ENCODE measurements at regions not wholly inside any gene's neighbourhood (a gene's known extent, or its start where the extent isn't known, plus 50 kb on each side); places are given as distances from the start of the nearest gene placed in this dataset.

DNA sequence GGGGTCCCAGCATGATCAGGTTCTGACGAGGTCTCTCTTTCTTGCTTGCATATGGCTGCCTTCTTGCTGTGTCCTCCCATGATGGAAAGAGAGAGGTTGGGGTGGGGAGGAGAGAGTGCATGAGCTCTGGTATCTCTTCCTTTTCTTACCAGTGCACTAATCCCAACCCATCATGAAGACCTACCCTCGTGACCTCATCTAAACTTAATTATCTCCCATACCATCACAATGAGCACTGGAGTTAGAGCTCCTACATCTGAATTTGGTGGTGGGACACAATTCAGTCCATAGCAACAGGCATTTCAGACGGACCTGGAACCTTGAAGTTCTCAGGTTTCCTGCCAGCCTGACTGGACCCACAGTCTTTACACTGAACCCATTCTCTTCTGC lies 125.2 kb upstream of the ZNF648 start:
- Mint-ChIP-seq H3K4me3 (no peak overlapping the region), H3K36me3 (ENCODE audit: insufficient read depth in 2 of 2) (no peaks in the 10 kb centered on the region), H3K27me3 (ENCODE audit: low read depth) (peaks cover 16% of the 10 kb centered on the region), H3K9me3 (peaks cover 0 to 3% of the 10 kb centered on the region in 2 donors), H3K27ac (no peak overlapping the region), H3K4me1 (ENCODE audit: low read depth) (peaks cover 12% of the 10 kb centered on the region)
- DNase-seq: no peak
- no peak for ATAC-seq (replicated peaks in 1 of 2)

DNA sequence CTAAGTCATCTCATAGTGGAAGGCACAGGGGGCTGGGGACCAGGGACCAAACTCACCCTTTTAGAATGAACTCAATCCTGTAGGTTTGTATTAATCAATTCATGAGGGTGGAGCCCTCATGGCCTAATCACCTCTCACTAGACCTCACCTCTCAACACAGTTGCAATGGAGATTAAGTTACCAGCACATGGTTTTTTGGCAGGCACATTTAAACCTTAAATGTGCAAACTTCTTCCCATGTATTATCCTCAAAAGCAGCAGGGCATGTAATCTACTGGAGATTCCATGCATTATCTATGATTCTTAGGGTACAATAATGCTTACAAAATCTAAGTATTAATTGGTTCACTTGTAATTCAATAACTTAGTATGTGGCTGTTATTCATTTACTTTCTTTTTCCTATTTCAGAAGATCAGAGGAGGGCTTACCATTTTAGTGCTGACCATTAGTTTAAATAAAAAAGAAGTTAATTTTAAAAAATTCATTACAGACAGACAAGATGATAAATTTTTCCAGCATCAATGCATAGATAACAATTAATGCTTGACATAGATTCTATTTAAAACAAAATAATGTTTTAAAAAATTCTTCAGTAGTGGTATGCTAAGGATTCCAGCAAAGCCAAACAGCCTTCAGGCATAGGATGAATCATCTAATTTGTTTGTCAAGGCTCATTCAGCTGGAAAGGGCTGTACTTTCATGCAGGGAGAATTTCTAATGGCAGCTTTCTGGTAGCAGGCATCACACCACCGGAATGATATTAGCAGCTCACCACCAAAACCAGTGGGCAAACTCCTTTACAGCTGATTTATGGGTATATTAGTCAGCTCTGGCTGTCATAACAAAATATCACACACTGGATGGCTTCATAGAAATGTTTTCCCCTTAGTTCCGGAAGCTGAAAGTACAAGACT lies 124.6 kb upstream of the ZNF648 start:
- Mint-ChIP-seq H3K27me3 (ENCODE audit: low read depth) (peaks cover 13% of the 10 kb centered on the region), H3K4me1 (ENCODE audit: low read depth) (peaks cover 12% of the 10 kb centered on the region), H3K36me3 (ENCODE audit: insufficient read depth in 2 of 2) (no peaks in the 10 kb centered on the region), H3K27ac (no peak overlapping the region), H3K4me3 (no peak overlapping the region), H3K9me3 (peaks cover 0 to 3% of the 10 kb centered on the region in 2 donors)
- no peak for ATAC-seq (replicated peaks in 1 of 2)
- no peak for DNase-seq

DNA sequence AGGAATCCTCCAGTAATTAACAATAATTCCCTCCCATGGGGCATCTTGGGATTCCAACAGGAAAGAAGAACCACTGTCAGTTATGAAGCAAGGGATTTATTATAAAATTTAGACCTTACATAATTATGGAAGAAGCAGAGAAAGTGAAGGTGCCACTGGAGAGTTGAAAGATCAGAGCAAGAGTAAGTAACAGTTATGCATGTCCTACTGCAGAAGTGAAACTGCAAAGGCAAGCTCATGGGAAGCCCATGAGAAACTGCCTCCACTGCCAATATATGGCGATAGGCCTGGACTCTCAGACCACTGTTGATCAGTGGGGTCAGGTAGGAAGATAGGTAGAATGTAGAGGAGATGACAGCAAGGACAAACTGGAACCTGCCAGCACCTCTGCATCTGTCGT lies 123.6 kb upstream of the ZNF648 start:
- H3K4me3 Mint-ChIP-seq: no peak overlapping the region
- peaks cover 11% of the 10 kb centered on the region for H3K4me1 Mint-ChIP-seq (ENCODE audit: low read depth)
- ATAC-seq (replicated peaks in 1 of 2) (no peak), DNase-seq (no peak)
- H3K27me3 Mint-ChIP-seq (ENCODE audit: low read depth): peaks cover 13% of the 10 kb centered on the region
- peaks cover 0 to 3% of the 10 kb centered on the region in 2 donors for H3K9me3 Mint-ChIP-seq
- H3K36me3 Mint-ChIP-seq (ENCODE audit: insufficient read depth in 2 of 2): no peaks in the 10 kb centered on the region
- no peak overlapping the region for H3K27ac Mint-ChIP-seq

DNA sequence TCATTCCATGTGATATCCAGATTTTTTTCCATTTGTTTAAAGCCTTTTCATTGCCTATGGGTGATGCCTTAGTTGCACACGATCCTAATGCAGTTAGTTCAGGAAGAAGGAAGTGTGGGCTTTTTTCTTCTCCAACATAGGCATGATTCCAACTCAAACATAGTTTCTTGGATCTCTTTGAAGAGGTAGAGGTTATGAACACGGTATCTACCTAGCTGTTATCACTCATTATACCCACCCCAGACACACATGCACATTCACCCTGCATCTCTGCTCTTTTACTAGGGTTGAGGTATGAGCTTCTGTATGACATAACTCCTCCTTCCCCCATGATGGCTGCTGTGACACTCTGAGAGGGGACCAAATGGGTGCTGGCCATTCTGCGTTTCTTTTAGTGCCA lies 122.1 kb upstream of the ZNF648 start:
- peaks cover 2% of the 10 kb centered on the region for H3K27me3 Mint-ChIP-seq (ENCODE audit: low read depth)
- no peak overlapping the region for H3K27ac Mint-ChIP-seq
- DNase-seq (no peak), ATAC-seq (replicated peaks in 1 of 2) (no peak)
- H3K36me3 Mint-ChIP-seq (ENCODE audit: insufficient read depth in 2 of 2): no peaks in the 10 kb centered on the region
- H3K4me3 Mint-ChIP-seq: no peak overlapping the region
- H3K4me1 Mint-ChIP-seq (ENCODE audit: low read depth): no peaks in the 10 kb centered on the region
- no peaks in the 10 kb centered on the region for H3K9me3 Mint-ChIP-seq

DNA sequence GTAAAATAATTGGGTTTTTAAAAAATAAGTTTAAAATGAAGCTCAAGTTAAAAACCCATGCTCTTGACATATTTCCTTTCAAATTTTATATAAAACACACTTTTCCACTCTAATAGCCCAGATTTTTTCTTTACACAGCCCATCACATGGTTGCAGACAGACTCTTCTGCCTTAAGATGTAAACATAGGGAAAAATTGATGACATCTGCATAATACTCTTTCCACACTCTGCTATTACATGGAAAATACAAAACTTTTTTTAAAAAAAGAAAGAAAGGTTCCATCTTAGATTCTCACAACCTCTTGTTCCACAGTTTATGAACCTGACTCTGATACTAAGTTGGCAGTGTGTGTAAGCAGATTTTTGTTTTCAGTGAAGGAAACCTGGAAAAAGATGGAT lies 120.8 kb upstream of the ZNF648 start:
- no peak overlapping the region for H3K4me3 Mint-ChIP-seq
- H3K27ac Mint-ChIP-seq: no peak overlapping the region
- no peak for DNase-seq
- no peaks in the 10 kb centered on the region for H3K9me3 Mint-ChIP-seq
- no peaks in the 10 kb centered on the region for H3K4me1 Mint-ChIP-seq (ENCODE audit: low read depth)
- H3K27me3 Mint-ChIP-seq (ENCODE audit: low read depth): peaks cover 5% of the 10 kb centered on the region
- no peaks in the 10 kb centered on the region for H3K36me3 Mint-ChIP-seq (ENCODE audit: insufficient read depth in 2 of 2)
- ATAC-seq (replicated peaks in 1 of 2): no peak

DNA sequence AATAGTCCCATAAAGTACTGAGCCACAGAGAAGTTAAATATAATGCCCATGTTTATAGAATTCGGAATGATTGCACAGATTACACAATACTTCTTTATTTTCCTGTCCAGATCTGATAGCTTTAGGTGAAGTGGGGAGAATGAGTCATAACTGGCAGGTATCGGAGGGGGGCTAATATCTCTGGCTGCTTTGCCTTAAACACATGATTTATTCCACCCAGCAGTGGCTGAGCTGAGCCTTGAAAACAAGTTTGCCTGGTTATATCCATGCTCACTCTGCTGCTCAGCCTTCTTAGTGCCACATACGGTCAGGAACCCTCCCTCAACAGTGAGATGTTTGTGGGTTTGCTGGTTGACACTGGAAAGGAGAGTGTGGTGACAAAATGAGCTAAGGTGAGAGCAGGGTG lies 119.7 kb upstream of the ZNF648 start:
- no peaks in the 10 kb centered on the region for H3K9me3 Mint-ChIP-seq
- DNase-seq (no peak), ATAC-seq (replicated peaks in 1 of 2) (no peak)
- no peak overlapping the region for H3K27ac Mint-ChIP-seq
- no peak overlapping the region for H3K4me3 Mint-ChIP-seq
- peaks cover 5% of the 10 kb centered on the region for H3K27me3 Mint-ChIP-seq (ENCODE audit: low read depth)
- H3K36me3 Mint-ChIP-seq (ENCODE audit: insufficient read depth in 2 of 2): no peaks in the 10 kb centered on the region
- no peaks in the 10 kb centered on the region for H3K4me1 Mint-ChIP-seq (ENCODE audit: low read depth)

DNA sequence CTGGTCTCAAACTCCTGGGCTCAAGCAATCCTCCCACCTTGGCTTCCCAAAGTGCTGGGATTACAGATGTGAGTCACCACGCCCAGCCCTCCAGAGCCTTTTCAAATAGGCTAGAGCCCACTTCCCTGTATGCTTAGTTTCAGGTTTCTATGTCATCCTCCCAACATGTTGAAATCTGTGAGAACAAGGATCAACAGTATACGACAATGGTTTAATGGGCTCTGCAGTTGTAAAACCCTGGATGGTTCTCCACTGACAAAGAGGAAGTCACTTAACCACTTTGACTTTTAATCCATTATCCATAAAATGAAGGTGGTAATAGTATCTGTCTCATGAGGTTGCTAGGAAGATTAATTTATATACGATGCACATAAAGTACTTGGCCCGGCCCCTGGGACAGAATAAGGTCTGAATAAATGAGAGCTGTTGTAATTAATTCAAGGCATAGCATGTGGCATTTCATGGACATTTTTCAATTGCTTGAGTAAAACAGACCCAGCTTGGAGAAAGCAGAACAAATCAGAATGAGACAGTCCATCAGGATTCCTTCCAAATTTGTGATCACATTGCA lies 113.9 kb upstream of the ZNF648 start:
- Mint-ChIP-seq H3K9me3 (peaks cover 0 to 3% of the 10 kb centered on the region in 2 donors), H3K27ac (no peak overlapping the region), H3K27me3 (ENCODE audit: low read depth) (peaks cover 5% of the 10 kb centered on the region), H3K4me1 (ENCODE audit: low read depth) (peaks cover 6% of the 10 kb centered on the region), H3K36me3 (ENCODE audit: insufficient read depth in 2 of 2) (no peaks in the 10 kb centered on the region), H3K4me3 (no peak overlapping the region)
- ATAC-seq (replicated peaks in 1 of 2): no peak
- DNase-seq: no peak

DNA sequence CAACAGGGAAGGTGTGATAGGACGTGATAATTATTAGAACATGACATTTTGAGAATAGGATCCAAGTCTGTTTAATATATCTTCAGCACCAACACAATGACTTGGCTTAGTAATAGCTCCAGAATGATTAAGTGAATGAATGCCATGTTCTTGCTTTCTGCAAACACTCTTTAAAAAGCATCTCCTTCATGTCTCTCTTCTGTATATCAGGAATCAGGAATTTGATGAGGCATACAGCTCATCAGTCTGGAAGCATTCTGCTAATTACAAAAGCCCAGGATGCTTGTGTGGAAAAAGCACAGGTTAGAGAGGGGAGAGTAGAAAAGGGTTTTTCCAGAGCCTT lies 113.0 kb upstream of the ZNF648 start:
- Mint-ChIP-seq H3K36me3 (ENCODE audit: insufficient read depth in 2 of 2) (no peaks in the 10 kb centered on the region), H3K4me3 (no peak overlapping the region), H3K27me3 (ENCODE audit: low read depth) (peaks cover 5% of the 10 kb centered on the region), H3K4me1 (ENCODE audit: low read depth) (peaks cover 6% of the 10 kb centered on the region), H3K9me3 (peaks cover 0 to 3% of the 10 kb centered on the region in 2 donors), H3K27ac (no peak overlapping the region)
- ATAC-seq (replicated peaks in 1 of 2) (no peak), DNase-seq (no peak)

DNA sequence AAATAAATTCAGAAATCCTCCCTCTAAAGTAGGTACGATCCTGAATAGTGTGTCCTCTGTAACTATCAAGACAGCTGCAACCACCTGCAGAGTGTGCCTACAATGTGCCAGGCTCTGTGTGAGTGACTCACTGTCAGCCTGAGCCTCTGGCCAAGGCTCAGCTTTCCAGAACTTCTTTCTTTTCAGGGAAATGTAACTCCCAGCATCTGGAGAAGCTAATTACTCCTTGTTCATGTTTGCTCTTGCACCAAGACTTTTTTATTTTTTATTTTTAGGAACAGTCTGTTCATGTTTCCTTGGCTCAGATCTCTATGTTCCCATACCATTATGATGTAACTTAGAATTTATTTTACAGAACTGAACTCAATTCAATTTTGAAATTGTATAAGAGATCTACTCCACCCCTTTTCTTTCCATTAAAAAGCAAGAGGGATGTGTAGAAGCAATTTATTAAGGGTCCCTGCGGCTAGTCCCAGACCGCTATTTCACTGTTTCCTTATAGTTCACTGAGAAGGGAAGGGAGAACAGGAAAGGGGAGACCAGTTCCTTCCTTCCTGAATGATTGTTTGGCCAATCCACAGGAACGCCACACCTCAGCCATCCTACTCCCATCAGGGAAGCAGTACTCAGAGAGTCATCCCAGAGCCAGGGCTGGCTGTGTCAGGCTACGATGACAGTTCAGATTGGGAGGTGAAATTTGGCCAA lies 112.4 kb upstream of the ZNF648 start:
- no peak overlapping the region for H3K27ac Mint-ChIP-seq
- H3K4me3 Mint-ChIP-seq: no peak overlapping the region

DNA sequence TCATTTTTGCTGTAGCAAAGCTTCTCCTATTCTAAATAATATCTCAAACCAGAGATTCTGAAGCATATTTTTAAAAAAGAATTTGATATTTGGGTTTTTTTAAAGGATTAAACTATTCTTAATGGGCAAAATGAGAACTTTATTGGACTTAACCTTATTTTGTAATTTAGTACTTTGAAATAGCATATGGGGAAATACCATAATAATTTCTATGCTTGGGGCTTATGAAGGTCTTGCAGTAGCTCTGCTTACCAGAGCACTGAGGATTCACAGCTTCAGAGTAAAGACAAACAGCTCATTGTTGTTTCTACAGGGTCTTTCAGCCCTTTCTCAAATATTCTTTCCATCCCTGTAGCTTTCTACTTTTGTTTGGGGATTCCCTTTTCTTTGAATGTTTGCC lies 111.2 kb upstream of the ZNF648 start:
- Mint-ChIP-seq H3K27me3 (ENCODE audit: low read depth) (no peaks in the 10 kb centered on the region), H3K36me3 (ENCODE audit: insufficient read depth in 2 of 2) (no peaks in the 10 kb centered on the region), H3K4me3 (no peak overlapping the region), H3K4me1 (ENCODE audit: low read depth) (peaks cover 6% of the 10 kb centered on the region), H3K9me3 (peaks cover 0 to 3% of the 10 kb centered on the region in 2 donors), H3K27ac (no peak overlapping the region)
- ATAC-seq (replicated peaks in 1 of 2): no peak
- DNase-seq: no peak

More for the DNA sequence above, 112.4 kb upstream of the ZNF648 start:
- no peaks in the 10 kb centered on the region for H3K36me3 Mint-ChIP-seq (ENCODE audit: insufficient read depth in 2 of 2)
- H3K9me3 Mint-ChIP-seq: peaks cover 0 to 3% of the 10 kb centered on the region in 2 donors
- peaks cover 6% of the 10 kb centered on the region for H3K4me1 Mint-ChIP-seq (ENCODE audit: low read depth)
- peaks cover 5% of the 10 kb centered on the region for H3K27me3 Mint-ChIP-seq (ENCODE audit: low read depth)
- no peak for DNase-seq
- ATAC-seq (replicated peaks in 1 of 2): no peak

DNA sequence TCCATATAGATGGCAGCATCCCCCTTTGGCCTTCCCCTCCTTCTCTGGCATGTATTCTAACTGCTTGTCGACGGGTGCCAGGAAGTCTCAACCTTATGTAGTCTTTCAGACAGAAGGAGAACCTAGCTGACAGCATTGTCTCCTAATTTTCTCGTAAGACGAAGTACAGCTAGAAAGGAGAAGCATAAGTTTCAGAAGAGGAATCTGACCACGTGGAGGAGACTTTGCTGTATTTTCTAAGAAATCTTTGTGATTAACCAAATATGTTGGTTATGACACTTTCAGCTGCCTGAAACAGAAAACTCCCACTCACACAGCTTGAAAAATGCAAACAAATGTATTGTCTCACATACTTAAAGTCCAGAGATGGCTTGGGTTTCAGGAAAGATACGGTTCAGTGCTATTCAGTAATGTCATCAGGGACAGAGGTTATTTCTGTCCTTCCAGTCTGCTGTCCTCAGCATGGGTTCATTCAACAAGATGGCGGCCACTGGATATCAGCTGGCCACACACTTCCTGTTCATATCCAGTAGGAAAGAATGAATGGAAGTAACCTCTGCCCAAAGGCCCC lies 109.5 kb upstream of the ZNF648 start:
- H3K27ac Mint-ChIP-seq: peak overlapping the region; percentile 1
- H3K27me3 Mint-ChIP-seq (ENCODE audit: low read depth): no peaks in the 10 kb centered on the region

DNA sequence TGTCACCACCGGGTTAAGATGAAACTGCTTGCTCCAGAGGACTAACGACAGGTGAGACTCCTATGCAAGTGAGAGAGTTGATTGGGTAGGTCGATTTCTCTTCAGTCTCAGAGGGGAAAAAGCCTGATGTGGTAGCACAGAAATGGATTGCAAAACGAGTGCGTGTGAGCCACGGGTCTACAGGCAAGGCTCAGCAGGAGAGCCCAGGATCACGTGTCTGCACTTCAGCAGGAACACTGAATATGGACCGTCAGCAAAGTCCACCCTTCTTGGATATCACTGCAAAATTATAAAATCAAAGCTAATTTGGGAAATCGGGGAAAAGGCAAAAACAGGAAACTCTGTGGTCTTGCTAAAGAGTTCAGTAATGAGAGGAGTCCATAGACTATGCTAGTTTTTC lies 107.7 kb upstream of the ZNF648 start:
- ATAC-seq (replicated peaks in 1 of 2) (no peak), DNase-seq (no peak)
- H3K4me1 Mint-ChIP-seq (ENCODE audit: low read depth): peaks cover 6% of the 10 kb centered on the region
- no peaks in the 10 kb centered on the region for H3K27me3 Mint-ChIP-seq (ENCODE audit: low read depth)
- no peak overlapping the region for H3K27ac Mint-ChIP-seq
- peaks cover 0 to 3% of the 10 kb centered on the region in 2 donors for H3K9me3 Mint-ChIP-seq
- no peaks in the 10 kb centered on the region for H3K36me3 Mint-ChIP-seq (ENCODE audit: insufficient read depth in 2 of 2)
- H3K4me3 Mint-ChIP-seq: no peak overlapping the region

More for the DNA sequence above, 109.5 kb upstream of the ZNF648 start:
- Mint-ChIP-seq H3K9me3 (peaks cover 0 to 3% of the 10 kb centered on the region in 2 donors), H3K4me3 (no peak overlapping the region), H3K4me1 (ENCODE audit: low read depth) (peaks cover 6% of the 10 kb centered on the region), H3K36me3 (ENCODE audit: insufficient read depth in 2 of 2) (no peaks in the 10 kb centered on the region)
- ATAC-seq (replicated peaks in 1 of 2) (no peak), DNase-seq (no peak)

DNA sequence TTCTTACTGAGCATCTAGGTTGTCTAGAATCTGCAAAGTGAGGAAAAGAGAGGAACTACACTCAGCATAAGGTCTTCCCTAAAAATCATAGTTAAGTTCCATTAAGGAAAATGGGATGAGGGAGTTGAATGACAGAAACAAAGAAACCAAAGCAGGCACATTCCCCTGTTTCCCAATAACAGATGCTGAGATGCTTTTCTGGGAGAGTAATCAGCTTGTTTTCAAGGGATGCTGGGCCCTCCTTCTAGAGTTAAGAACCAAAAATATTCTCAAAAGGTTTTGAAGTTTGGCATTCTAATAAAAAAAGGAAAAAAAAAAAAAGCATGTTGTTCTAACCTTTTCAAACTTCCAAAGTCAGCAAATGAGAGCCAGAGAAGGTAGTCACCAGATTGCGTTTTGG lies 105.2 kb upstream of the ZNF648 start:
- no peaks in the 10 kb centered on the region for H3K36me3 Mint-ChIP-seq (ENCODE audit: insufficient read depth in 2 of 2)
- peaks cover 0 to 3% of the 10 kb centered on the region in 2 donors for H3K9me3 Mint-ChIP-seq
- H3K4me1 Mint-ChIP-seq (ENCODE audit: low read depth): peaks cover 6% of the 10 kb centered on the region
- no peak for DNase-seq
- H3K27me3 Mint-ChIP-seq (ENCODE audit: low read depth): no peaks in the 10 kb centered on the region
- H3K4me3 Mint-ChIP-seq: no peak overlapping the region
- ATAC-seq (replicated peaks in 1 of 2): no peak
- H3K27ac Mint-ChIP-seq: no peak overlapping the region

Measured in activated T-cell treated with anti-CD3 and anti-CD28 coated beads, Interleukin-2, amount 50 U/mL, for 72 hours (primary cell).